Hippocampal formation (tissue), 2 donors: ENCODE measurements at regions not wholly inside any gene's neighbourhood (a gene's known extent, or its start where the extent isn't known, plus 50 kb on each side); places are given as distances from the start of the nearest gene placed in this dataset.

Experiments used
- DNase-seq, 2 donors: peaks; one replicate each; lab custom pipeline; 2025; lab: John Stamatoyannopoulos, UW

DNA sequence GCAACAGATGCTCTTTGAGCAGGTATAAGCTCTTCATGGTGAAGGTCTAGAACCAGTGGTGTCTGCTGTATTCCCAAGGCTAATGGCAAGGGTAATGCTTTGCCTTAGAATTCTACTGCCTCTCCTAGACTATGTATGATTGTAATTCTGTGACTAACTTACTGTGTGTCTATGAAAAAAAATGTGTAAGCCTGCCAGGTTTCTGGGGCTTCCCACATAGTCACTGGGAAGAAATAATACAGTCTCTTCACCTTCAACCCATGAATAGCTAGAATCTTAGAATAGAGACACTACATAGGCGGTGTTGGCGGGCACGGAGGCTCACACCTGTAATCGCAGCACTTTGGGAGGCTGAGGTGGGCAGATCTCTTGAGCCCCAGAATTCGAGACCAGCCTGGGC lies 84.1 kb downstream of the C11orf91 start:
- no peak for DNase-seq

DNA sequence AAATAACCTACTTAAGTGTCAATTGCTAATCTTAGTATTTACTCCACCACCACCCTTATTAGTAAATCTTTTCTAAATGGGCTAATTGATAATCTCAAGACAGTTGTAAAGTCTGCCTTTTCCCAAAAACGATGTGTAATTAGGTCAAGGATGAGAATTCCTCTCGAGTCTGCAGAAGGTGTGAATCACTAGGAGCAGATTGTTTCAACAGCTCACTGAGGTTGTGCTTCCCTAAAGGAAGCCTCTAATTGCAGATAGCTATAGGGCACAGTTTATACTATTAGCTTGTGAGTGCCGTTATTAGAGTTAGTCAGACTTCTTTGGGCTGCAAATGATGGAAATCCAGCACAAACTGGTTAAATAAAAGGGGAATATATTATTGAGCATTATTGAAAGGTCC lies 84.9 kb downstream of the C11orf91 start:
- no peak for DNase-seq

DNA sequence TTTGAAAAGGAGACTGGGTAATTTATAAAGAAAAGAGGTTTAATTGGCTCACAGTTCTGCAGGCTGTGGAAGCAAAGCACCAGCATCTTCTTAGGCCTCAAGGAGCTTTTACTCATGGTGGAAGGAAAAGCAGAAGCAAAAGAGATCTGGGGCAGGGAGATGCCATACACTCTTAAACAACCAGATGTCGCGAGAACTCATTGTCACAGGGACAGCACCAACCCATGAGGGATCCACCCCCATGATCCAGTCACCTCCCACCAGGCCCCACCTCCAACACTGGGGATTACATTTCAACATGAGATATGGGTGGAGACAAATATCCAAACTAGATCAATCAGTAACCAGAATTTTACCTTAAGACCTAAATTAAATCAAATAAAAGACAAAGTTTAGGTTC lies 87.2 kb downstream of the C11orf91 start:
- DNase-seq, result no peak

GRCh38 chr11:33610903-33611302 lies 89.7 kb downstream of the C11orf91 start:
- DNase-seq, result no peak

GRCh38 chr11:33608386-33608785 lies 92.2 kb downstream of the C11orf91 start:
- DNase-seq, result no peak

DNA sequence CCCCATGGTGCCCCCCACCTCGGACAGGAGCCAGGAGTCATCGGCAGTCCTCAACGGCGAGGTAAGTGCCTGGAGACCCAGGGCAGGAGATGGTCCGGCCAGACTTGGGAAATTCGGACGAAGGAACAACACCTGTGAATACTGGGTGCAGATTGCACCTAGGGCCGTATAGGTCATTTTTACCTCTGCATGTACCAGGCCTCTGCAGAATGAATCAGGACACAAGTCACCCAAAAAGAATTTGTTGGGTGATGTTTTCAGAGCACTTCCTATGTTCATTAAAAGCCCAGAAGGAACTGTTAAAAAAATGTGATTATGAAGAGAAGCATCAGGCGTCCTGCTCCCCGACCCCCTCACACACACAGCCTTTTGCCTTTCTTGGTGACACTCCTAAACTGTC lies 93.9 kb downstream of the C11orf91 start:
- DNase-seq, result no peak

DNA sequence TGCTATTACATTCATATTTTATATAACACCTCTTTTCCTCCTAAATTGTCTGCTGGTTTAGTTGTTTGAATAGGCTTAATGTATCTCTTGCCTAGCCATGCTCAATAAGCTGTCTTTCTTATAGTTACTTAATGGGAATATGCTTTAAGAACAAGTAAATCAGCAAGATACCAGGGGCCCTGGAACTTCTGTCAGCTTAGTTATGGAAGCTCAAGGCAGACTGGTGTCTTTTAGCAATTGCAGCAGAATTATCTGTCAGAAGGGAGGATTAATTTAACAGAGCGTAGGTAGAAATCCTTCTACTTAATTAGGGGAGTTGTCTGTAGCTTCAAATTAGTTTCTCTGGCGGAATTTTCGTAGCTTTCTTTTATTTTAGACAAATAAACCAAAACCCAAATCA lies 94.9 kb downstream of the C11orf91 start:
- no peak for DNase-seq

GRCh38 chr11:33598426-33599069 lies 102.1 kb downstream of the C11orf91 start:
- DNase-seq, result peak in 1 of 2 donors; percentile 38

- no peak for DNase-seq
These were observed 106.4 kb downstream of the C11orf91 start for GRCh38 chr11:33594188-33594587.

DNA sequence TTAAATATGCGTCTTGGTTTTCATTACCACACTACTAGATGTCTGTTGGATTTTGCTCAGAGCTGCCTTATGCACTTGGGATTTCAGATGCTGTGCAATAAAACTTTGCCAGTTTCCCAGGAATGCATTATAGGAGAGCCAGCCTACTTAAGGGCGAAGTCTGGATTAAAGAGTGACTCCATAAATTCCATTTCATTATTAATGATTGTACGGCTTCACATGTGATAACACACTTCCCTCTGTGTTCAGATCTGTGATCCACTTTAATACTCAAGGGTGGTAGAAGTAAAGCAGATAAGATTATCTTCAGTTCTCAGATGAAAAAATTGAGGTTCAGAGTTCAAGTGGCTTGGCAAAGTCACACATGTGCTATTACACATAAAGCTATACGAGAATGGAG lies 110.2 kb downstream of the C11orf91 start:
- DNase-seq, result no peak

DNA sequence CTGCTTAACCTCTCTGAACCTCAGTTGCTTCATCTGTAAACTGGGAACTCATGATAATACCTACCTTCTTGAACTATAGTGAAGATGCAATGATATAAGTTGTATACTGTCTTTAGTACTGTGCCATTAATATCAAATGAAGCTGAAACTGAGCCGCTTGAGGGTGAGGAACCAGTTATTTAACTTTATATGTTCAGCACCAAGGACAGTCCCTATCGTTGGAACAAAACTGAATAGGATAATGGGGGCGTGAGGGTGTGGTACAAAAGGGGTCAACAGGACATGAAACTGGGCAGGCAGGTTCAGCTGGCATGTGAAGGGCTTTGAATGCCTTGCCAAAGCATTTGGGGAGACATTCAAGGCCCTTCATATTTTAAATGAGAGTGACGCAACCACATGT lies 112.6 kb downstream of the C11orf91 start:
- DNase-seq, result no peak

DNA sequence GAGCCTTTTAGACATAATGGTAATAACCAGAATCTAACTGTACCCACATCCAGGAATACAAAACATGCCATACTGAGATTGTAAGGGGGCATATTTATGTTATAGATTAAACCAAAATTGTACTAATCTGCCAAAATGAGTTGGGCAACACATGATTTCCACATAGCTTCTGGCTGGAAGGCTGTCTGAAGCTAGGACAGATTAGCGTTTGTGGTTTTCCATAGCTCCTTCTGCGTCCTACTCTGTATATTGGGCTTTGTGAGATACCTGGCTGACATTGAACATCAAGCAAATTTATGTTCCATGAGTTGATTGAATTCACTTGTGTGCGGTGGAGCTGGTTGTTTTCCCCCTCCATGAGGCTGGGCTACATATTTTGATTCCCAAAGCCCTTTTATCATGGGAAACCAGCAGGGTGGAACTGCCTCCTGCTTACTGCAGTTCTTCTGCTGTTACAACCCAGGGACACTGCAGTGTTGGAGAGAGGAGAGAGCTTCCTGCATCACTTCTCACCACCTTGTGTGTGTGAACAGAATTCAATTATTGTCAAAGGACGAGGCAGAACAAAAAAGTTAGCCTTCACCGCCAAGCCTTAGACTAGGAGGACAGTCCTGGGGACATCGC lies 114.9 kb downstream of the C11orf91 start:
- no peak for DNase-seq

DNA sequence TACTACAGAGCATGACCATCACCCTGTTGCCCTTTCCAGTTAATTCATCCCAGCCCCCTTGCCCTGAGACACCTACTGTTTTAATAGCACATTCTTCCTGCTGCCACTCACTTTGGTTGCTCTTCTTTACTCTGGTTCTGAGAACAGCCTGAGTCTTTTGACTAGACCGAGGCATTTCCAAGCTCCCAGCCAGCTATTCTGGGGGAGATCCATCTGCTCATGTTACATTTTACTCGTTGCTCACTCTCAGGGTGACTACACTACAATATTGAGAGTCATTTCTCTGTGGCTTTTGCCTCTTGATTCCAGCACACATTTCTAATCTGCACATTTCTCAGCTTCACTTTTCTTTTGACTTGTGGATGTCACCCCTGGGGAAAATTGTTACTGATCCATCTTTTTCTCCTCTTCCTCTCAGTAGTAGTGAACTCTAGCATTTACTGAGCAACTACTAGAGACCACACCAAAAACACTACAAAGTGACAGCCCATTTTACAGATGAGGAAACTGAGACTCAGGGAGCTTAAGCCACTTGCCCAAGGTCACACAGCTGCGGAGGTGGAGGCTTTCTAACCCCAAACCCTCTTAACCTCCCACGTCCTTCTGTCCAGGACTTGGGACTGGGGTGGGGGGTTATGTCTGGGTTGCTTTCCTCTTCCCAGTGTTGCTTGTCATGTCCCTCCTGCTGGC lies 117.8 kb downstream of the C11orf91 start:
- DNase-seq, result no peak

- DNase-seq, result no peak
These were observed 121.5 kb downstream of the C11orf91 start for GRCh38 chr11:33579101-33579500.

GRCh38 chr11:33577204-33577603 lies 123.4 kb downstream of the C11orf91 start:
- no peak for DNase-seq

DNA sequence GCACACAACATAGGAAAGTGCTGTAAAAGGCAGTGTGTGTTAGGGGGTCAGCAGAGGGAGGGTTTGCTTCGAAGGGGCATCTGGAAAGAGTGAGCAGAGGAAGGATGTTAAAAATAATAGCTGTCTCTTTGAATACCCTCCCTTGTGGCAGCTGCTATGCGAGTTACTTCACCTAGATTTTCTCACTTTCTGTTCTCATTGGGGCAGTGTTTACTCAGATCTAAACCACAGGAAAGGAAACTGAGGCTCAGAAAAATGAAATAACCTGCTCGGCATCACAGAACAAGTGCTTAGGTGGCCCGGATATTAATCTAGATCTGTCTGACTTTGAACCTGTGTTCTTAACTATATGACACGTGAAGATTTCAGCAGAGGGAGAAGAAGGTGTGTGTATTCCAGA lies 125.3 kb downstream of the C11orf91 start:
- no peak for DNase-seq

DNA sequence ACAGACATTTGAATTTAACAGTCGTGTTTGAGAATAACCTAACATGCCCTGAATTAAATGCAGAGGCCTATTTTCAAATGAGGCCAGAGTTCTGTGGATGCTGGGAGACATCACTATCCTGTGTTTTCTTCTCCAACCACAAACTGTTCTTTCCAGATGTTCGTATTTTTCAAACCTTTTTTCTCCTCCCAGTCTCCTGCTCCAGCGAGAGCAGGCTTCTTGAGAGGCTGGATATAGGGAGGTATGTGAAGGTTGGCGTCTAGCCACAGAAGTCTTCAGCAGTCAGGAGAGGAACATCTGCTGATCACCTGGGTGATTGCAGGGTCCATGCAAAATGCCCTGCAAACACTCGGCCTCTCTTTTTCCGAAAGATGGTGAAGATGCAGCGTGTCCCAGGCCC lies 126.3 kb downstream of the C11orf91 start:
- DNase-seq, result no peak

- DNase-seq, result no peak
These were observed 131.3 kb downstream of the C11orf91 start for GRCh38 chr11:33569333-33569732.

DNA sequence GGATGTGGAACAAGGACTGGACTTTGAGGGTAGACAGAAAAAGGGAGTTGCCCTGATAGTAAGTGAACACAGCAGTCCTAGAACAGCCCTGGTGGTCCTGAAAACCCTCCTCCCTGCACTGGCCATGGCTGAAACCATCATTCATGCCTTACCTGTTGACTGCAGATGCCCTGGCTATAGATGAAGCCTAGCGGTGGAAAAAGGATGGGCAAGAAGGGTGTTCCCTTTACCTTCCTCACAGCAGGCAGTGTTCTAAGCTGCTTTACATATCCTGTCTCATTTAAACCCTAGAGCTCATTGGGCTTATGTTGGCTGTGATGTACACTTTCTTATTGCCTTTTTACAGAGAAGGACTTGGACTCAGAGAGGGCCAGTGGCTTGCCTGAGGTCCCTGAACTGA lies 133.6 kb downstream of the C11orf91 start:
- no peak for DNase-seq

DNA sequence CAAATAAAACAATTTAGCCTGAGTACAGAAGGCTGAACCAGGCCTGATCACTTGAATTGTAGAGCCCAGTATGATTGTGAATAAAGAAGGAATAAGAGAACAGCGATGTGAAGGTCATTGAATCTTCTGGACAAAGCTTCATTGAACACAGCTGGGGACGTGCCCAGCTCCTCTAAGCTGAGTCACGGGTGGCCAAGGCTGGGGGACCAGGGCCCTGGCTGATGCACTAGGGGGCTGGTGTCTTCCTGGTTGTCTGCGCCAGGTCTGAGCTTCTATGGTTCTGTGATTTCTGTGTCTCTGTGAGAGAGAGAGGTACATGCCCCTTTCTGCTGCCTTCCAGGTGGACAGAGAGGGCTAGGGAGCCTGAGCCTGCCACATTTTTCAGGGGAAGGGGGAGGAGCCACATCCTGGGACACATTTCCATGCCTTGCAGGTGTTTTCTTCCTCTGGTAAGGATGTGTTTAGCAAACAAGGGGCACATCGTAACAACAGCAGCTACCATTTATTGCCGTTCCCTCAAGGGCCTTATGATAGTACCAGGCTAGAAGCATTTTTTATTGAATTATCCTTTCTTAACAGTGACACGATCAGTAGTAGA lies 135.7 kb downstream of the C11orf91 start:
- peak; percentile 41 to 52 for DNase-seq

GRCh38 chr11:33560729-33561128 lies 139.9 kb downstream of the C11orf91 start:
- DNase-seq, result no peak

DNA sequence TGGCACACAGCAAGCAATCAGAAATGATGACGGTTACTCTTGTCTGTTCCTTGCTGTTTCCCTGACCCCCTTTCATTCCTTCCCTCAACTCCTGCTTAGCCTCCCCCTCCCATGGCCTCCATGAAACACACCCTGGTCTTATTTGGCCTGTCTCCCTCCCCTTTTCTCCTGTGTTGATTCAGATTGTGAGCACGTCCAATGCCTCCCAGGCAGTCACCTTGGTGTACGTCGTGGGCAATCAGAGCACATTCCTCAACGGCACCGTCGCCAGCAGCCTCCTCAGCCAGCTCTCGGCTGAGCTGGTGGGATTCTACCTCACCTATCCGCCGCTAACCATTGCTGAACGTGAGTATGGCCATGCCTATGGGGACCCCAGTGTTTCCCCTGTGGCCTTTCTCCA lies 141.1 kb downstream of the C11orf91 start:
- DNase-seq, result no peak

DNA sequence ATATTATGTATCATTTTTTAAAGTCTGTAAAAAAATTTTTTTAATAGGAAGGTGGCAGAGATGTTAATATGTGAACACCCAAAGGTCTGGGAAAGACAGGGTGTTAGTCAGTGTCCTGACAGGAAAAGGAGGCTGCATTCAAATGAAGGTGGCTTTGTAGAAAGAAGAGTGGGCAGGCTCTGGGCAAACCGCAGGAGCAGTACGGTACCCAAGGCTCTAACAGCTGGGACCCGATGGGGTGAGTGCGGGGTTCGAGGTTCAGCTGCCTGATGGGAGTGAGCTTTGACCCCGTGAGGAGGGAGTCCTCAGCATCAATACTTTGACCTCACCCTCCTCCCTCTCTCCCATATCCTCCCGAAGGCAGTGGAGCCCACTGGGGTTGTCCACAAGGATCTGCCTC lies 142.5 kb downstream of the C11orf91 start:
- no peak for DNase-seq
